Stimulated activated naive B cell treated with anti-CD40 and anti-IgM and Interleukin-4, amounts not matched to agents 10 μg/mL and 1 μg/mL and 100 μg/mL, for 72 hours (primary cell): ENCODE measurements at regions not wholly inside any gene's neighbourhood (a gene's known extent, or its start where the extent isn't known, plus 50 kb on each side); places are given as distances from the start of the nearest gene placed in this dataset.

Source experiments
- ATAC-seq, 2 donors: fragments of 150-1000 bp; cut with Tn5 transposase; replicated peaks; 2 replicates each; pipeline ENCODE4 v1.10.0; 2021; ENCODE audit warnings: moderate library complexity in 1 of 2
- DNase-seq: peaks from one replicate; pipeline ENCODE4 v3.0.0; 2021
- H3K27ac Mint-ChIP-seq: one replicate; pipeline ENCODE4 v1.8.0; 2022; ENCODE audit warnings: mild to moderate bottlenecking, mixed read lengths
- H3K27me3 Mint-ChIP-seq, 2 donors: one replicate each; pipeline ENCODE4 v1.8.0; 2022; ENCODE audit warnings: mixed read lengths in 2 of 2
- H3K36me3 Mint-ChIP-seq, 2 donors: one replicate each; pipeline ENCODE4 v1.8.0; 2022; ENCODE audit warnings: mixed read lengths in 2 of 2, mild to moderate bottlenecking in 1 of 2
- H3K4me1 Mint-ChIP-seq, 2 donors: one replicate each; pipeline ENCODE4 v1.8.0; 2022; ENCODE audit warnings: mixed read lengths in 2 of 2, mild to moderate bottlenecking in 1 of 2
- H3K4me3 Mint-ChIP-seq, 2 donors: one replicate each; pipeline ENCODE4 v1.8.0; 2022; ENCODE audit warnings: mild to moderate bottlenecking in 2 of 2, mixed read lengths in 2 of 2, moderate library complexity in 1 of 2
- H3K9me3 Mint-ChIP-seq, 2 donors: one replicate each; pipeline ENCODE4 v1.8.0; 2022; ENCODE audit warnings: mixed read lengths in 2 of 2, mild to moderate bottlenecking in 1 of 2

- H3K9me3 Mint-ChIP-seq = no peaks in the 10 kb centered on the region
- no peaks in the 10 kb centered on the region for H3K36me3 Mint-ChIP-seq
- H3K4me1 Mint-ChIP-seq = no peaks in the 10 kb centered on the region
- H3K27ac Mint-ChIP-seq = no peak overlapping the region
- H3K27me3 Mint-ChIP-seq = peaks cover 11 to 45% of the 10 kb centered on the region in 2 donors
- DNase-seq (no peak), ATAC-seq (no peak)
- H3K4me3 Mint-ChIP-seq = no peak overlapping the region
Measured at GRCh38 chr14:21985081-21985480, 311.5 kb upstream of the OR4E1 start.

- Mint-ChIP-seq H3K27ac (no peak overlapping the region), H3K4me1 (peaks cover 2 to 8% of the 10 kb centered on the region in 2 donors), H3K9me3 (peaks cover 0 to 2% of the 10 kb centered on the region in 2 donors), H3K36me3 (no peaks in the 10 kb centered on the region), H3K4me3 (no peak overlapping the region), H3K27me3 (peaks cover 34 to 47% of the 10 kb centered on the region in 2 donors)
- ATAC-seq (no peak), DNase-seq (no peak)
Measured at GRCh38 chr14:21978999-21979314, 305.3 kb upstream of the OR4E1 start.

- no peaks in the 10 kb centered on the region for H3K36me3 Mint-ChIP-seq
- no peak overlapping the region for H3K27ac Mint-ChIP-seq
- H3K4me3 Mint-ChIP-seq = no peak overlapping the region
- H3K4me1 Mint-ChIP-seq = peaks cover 2 to 8% of the 10 kb centered on the region in 2 donors
- DNase-seq (peak; percentile 2), ATAC-seq (peak; percentile 44 to 60)
- peaks cover 34 to 43% of the 10 kb centered on the region in 2 donors for H3K27me3 Mint-ChIP-seq
- peaks cover 0 to 2% of the 10 kb centered on the region in 2 donors for H3K9me3 Mint-ChIP-seq
Measured at GRCh38 chr14:21978184-21978998, 304.8 kb upstream of the OR4E1 start.

GRCh38 chr14:21974741-21975140 lies 301.1 kb upstream of the OR4E1 start:
- peaks cover 50 to 53% of the 10 kb centered on the region in 2 donors for H3K27me3 Mint-ChIP-seq
- H3K27ac Mint-ChIP-seq = no peak overlapping the region
- H3K36me3 Mint-ChIP-seq = no peaks in the 10 kb centered on the region
- H3K9me3 Mint-ChIP-seq = peaks cover 0 to 2% of the 10 kb centered on the region in 2 donors
- ATAC-seq (no peak), DNase-seq (no peak)
- peaks cover 2 to 8% of the 10 kb centered on the region in 2 donors for H3K4me1 Mint-ChIP-seq
- H3K4me3 Mint-ChIP-seq = no peak overlapping the region

GRCh38 chr14:21965042-21965441 lies 291.4 kb upstream of the OR4E1 start:
- DNase-seq = no peak
- no peak overlapping the region for H3K4me3 Mint-ChIP-seq
- H3K27ac Mint-ChIP-seq = no peak overlapping the region

GRCh38 chr14:21964180-21964579 lies 290.6 kb upstream of the OR4E1 start:
- Mint-ChIP-seq H3K4me3 (no peak overlapping the region), H3K27me3 (peaks cover 29 to 34% of the 10 kb centered on the region in 2 donors), H3K4me1 (no peaks in the 10 kb centered on the region), H3K9me3 (peaks cover 0 to 4% of the 10 kb centered on the region in 2 donors), H3K27ac (no peak overlapping the region), H3K36me3 (no peaks in the 10 kb centered on the region)
- no peak for DNase-seq
- no peak for ATAC-seq

More at GRCh38 chr14:21965042-21965441, 291.4 kb upstream of the OR4E1 start:
- Mint-ChIP-seq H3K36me3 (no peaks in the 10 kb centered on the region), H3K4me1 (no peaks in the 10 kb centered on the region), H3K9me3 (peaks cover 0 to 4% of the 10 kb centered on the region in 2 donors), H3K27me3 (peaks cover 31% of the 10 kb centered on the region in 2 donors)
- ATAC-seq = no peak

GRCh38 chr14:21960636-21961035 lies 287.0 kb upstream of the OR4E1 start:
- peaks cover 36 to 41% of the 10 kb centered on the region in 2 donors for H3K27me3 Mint-ChIP-seq
- ATAC-seq (no peak), DNase-seq (no peak)
- H3K4me3 Mint-ChIP-seq = no peak overlapping the region
- no peaks in the 10 kb centered on the region for H3K36me3 Mint-ChIP-seq
- no peak overlapping the region for H3K27ac Mint-ChIP-seq
- H3K9me3 Mint-ChIP-seq = peaks cover 11 to 12% of the 10 kb centered on the region in 2 donors
- no peaks in the 10 kb centered on the region for H3K4me1 Mint-ChIP-seq

GRCh38 chr14:21941885-21942284 lies 268.3 kb upstream of the OR4E1 start:
- Mint-ChIP-seq H3K36me3 (no peaks in the 10 kb centered on the region), H3K4me1 (peaks cover 2 to 4% of the 10 kb centered on the region in 2 donors), H3K9me3 (no peaks in the 10 kb centered on the region), H3K4me3 (no peak overlapping the region), H3K27ac (no peak overlapping the region), H3K27me3 (peaks cover 13 to 35% of the 10 kb centered on the region in 2 donors)
- DNase-seq (no peak), ATAC-seq (no peak)

GRCh38 chr14:21940887-21941856 lies 267.6 kb upstream of the OR4E1 start:
- H3K27ac Mint-ChIP-seq = no peak overlapping the region
- no peaks in the 10 kb centered on the region for H3K9me3 Mint-ChIP-seq
- no peak overlapping the region for H3K4me3 Mint-ChIP-seq
- H3K36me3 Mint-ChIP-seq = no peaks in the 10 kb centered on the region
- DNase-seq (no peak), ATAC-seq (no peak)
- H3K4me1 Mint-ChIP-seq = peaks cover 2 to 4% of the 10 kb centered on the region in 2 donors
- H3K27me3 Mint-ChIP-seq = peaks cover 13 to 35% of the 10 kb centered on the region in 2 donors

GRCh38 chr14:21939836-21940235 lies 266.2 kb upstream of the OR4E1 start:
- no peaks in the 10 kb centered on the region for H3K36me3 Mint-ChIP-seq
- H3K9me3 Mint-ChIP-seq = no peaks in the 10 kb centered on the region
- H3K27me3 Mint-ChIP-seq = peaks cover 7 to 22% of the 10 kb centered on the region in 2 donors
- no peak overlapping the region for H3K4me3 Mint-ChIP-seq
- ATAC-seq = no peak
- no peak overlapping the region for H3K27ac Mint-ChIP-seq
- no peak for DNase-seq
- peaks cover 2 to 4% of the 10 kb centered on the region in 2 donors for H3K4me1 Mint-ChIP-seq

- DNase-seq = no peak
- no peaks in the 10 kb centered on the region for H3K36me3 Mint-ChIP-seq
- H3K9me3 Mint-ChIP-seq = no peaks in the 10 kb centered on the region
- H3K27ac Mint-ChIP-seq = no peak overlapping the region
- peaks cover 0 to 11% of the 10 kb centered on the region in 2 donors for H3K27me3 Mint-ChIP-seq
- ATAC-seq = no peak
- H3K4me3 Mint-ChIP-seq = no peak overlapping the region
- H3K4me1 Mint-ChIP-seq = peaks cover 2 to 4% of the 10 kb centered on the region in 2 donors
Measured at GRCh38 chr14:21937996-21938395, 264.4 kb upstream of the OR4E1 start.

GRCh38 chr14:21933681-21934080 lies 260.1 kb upstream of the OR4E1 start:
- no peak for ATAC-seq
- Mint-ChIP-seq H3K9me3 (no peaks in the 10 kb centered on the region), H3K27ac (no peak overlapping the region), H3K4me1 (no peaks in the 10 kb centered on the region), H3K27me3 (peaks cover 0 to 7% of the 10 kb centered on the region in 2 donors), H3K4me3 (no peak overlapping the region), H3K36me3 (no peaks in the 10 kb centered on the region)
- no peak for DNase-seq

GRCh38 chr14:21924479-21924878 lies 250.9 kb upstream of the OR4E1 start:
- DNase-seq = peak; percentile 44
- peaks cover 19 to 47% of the 10 kb centered on the region in 2 donors for H3K4me1 Mint-ChIP-seq

GRCh38 chr14:21923820-21924219 lies 250.2 kb upstream of the OR4E1 start:
- ATAC-seq (peak; percentile 90), DNase-seq (peak; percentile 8)
- peaks cover 0 to 2% of the 10 kb centered on the region in 2 donors for H3K9me3 Mint-ChIP-seq
- peak overlapping the region in 1 of 2 donors; percentile 81 for H3K4me3 Mint-ChIP-seq
- H3K27ac Mint-ChIP-seq = no peak overlapping the region
- H3K36me3 Mint-ChIP-seq = no peaks in the 10 kb centered on the region
- no peaks in the 10 kb centered on the region for H3K27me3 Mint-ChIP-seq
- H3K4me1 Mint-ChIP-seq = peaks cover 22 to 51% of the 10 kb centered on the region in 2 donors

More at GRCh38 chr14:21924479-21924878, 250.9 kb upstream of the OR4E1 start:
- Mint-ChIP-seq H3K4me3 (peak overlapping the region; percentile 79 to 81), H3K9me3 (peaks cover 0 to 2% of the 10 kb centered on the region in 2 donors), H3K27ac (peak overlapping the region; percentile 79), H3K27me3 (no peaks in the 10 kb centered on the region), H3K36me3 (no peaks in the 10 kb centered on the region)
- peak; percentile 91 for ATAC-seq
